Stimulated activated CD4-positive, alpha-beta T cell treated with anti-CD3 and anti-CD28 coated beads, Interleukin-4, amount 100 ng/mL, for 24 hours (primary cell): ENCODE measurements at regions not wholly inside any gene's neighbourhood (a gene's known extent, or its start where the extent isn't known, plus 50 kb on each side); places are given as distances from the start of the nearest gene placed in this dataset.
"Not testable (repeated sequence)": the region's sequence is repeated elsewhere in the genome, so short reads cannot be mapped to it uniquely, and the experiment has no call there.

Source experiments
- DNase-seq: peaks from one replicate; pipeline ENCODE4 v3.0.0-alpha.2; 2020

- DNase-seq = no peak
Measured at GRCh38 chr3:16770021-16770420, 114.7 kb upstream of the PLCL2 start.

- DNase-seq = no peak
Measured at GRCh38 chr3:16770792-16771191, 114.0 kb upstream of the PLCL2 start.

- not testable (repeated sequence) for DNase-seq
Measured at GRCh38 chr3:16773594-16773993, 111.2 kb upstream of the PLCL2 start.

GRCh38 chr3:16774536-16774935, 110.2 kb upstream of the PLCL2 start:
- not testable (repeated sequence) for DNase-seq

GRCh38 chr3:16784973-16785372, 99.8 kb upstream of the PLCL2 start:
- no peak for DNase-seq

- no peak for DNase-seq
Measured at GRCh38 chr3:16785465-16785864, 99.3 kb upstream of the PLCL2 start.

- DNase-seq = no peak
Measured at GRCh38 chr3:16788440-16789056, 96.2 kb upstream of the PLCL2 start.

- no peak for DNase-seq
Measured at GRCh38 chr3:16789344-16790120, 95.2 kb upstream of the PLCL2 start.

GRCh38 chr3:16790432-16791400, 94.0 kb upstream of the PLCL2 start:
- DNase-seq = peak; percentile 7

GRCh38 chr3:16793321-16793720, 91.4 kb upstream of the PLCL2 start:
- DNase-seq = no peak

GRCh38 chr3:16794257-16794656, 90.5 kb upstream of the PLCL2 start:
- DNase-seq = no peak

- no peak for DNase-seq
Measured at GRCh38 chr3:16795581-16795980, 89.2 kb upstream of the PLCL2 start.

GRCh38 chr3:16797831-16798230, 86.9 kb upstream of the PLCL2 start:
- no peak for DNase-seq

GRCh38 chr3:16798738-16799137, 86.0 kb upstream of the PLCL2 start:
- no peak for DNase-seq

GRCh38 chr3:16800361-16800760, 84.4 kb upstream of the PLCL2 start:
- DNase-seq = no peak

GRCh38 chr3:16801223-16801622, 83.5 kb upstream of the PLCL2 start:
- DNase-seq = no peak

GRCh38 chr3:16801698-16802097, 83.1 kb upstream of the PLCL2 start:
- no peak for DNase-seq

- DNase-seq = no peak
Measured at GRCh38 chr3:16802389-16802788, 82.4 kb upstream of the PLCL2 start.

GRCh38 chr3:16803019-16803418, 81.7 kb upstream of the PLCL2 start:
- no peak for DNase-seq

GRCh38 chr3:16807391-16807790, 77.4 kb upstream of the PLCL2 start:
- no peak for DNase-seq

GRCh38 chr3:16808393-16809107, 76.2 kb upstream of the PLCL2 start:
- no peak for DNase-seq

- no peak for DNase-seq
Measured at GRCh38 chr3:16809482-16809881, 75.3 kb upstream of the PLCL2 start.

GRCh38 chr3:16809993-16810392, 74.8 kb upstream of the PLCL2 start:
- DNase-seq = no peak
